ENCODE measurements at regions not wholly inside any gene's neighbourhood (a gene's known extent, or its start where the extent isn't known, plus 50 kb on each side); places are given as distances from the start of the nearest gene placed in this dataset.

DNA sequence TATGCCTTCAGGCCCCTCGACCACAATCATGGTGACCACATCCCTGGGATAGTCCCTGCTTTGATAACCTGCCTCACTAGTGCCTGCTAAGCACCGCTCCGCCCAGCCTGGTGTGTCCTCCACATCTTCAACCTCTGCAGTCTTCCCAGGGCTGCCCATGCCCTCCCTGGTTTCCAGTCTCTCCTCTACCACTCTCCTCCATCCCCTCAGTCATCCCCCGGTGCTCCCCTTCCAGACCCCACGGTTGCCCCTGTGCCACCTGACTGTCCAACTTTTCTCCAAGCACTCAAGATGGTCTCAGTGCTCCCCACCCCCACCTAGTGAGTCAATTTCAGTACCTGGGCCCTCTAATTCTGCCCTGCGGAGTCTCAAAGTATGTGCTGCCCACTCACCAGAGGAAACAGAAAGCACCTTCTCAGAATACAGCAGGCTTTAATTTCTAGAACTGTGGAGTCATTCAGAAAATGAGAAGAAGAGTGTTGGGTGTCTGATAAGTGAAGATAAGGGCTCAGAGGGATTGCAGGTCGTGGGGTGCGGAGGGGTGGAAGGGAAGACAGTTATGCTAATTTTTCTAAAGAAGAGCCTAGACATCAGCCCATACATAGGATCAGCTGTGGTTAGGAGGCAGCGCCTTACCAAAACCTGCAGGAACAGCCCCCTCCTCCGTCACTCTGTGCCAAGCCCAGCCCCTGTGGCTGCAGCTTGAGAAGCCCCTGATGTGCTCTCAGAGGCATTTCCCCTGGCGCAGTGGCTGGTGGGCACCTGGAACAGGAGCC is 53.6 kb upstream of the CAB39 start:
- H3K9me3 Mint-ChIP-seq = no peaks in the 10 kb centered on the region
- H3K4me1 Mint-ChIP-seq = peaks cover 42% of the 10 kb centered on the region
- no peak overlapping the region for H3K4me3 Mint-ChIP-seq
- TF ChIP-seq, protein P1, sequence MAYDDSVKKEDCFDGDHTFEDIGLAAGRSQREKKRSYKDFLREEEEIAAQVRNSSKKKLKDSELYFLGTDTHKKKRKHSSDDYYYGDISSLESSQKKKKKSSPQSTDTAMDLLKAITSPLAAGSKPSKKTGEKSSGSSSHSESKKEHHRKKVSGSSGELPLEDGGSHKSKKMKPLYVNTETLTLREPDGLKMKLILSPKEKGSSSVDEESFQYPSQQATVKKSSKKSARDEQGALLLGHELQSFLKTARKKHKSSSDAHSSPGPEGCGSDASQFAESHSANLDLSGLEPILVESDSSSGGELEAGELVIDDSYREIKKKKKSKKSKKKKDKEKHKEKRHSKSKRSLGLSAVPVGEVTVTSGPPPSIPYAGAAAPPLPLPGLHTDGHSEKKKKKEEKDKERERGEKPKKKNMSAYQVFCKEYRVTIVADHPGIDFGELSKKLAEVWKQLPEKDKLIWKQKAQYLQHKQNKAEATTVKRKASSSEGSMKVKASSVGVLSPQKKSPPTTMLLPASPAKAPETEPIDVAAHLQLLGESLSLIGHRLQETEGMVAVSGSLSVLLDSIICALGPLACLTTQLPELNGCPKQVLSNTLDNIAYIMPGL (CRISPR knock-in tag; IDR thresholded peaks at IDR 0.05) = no peak
- TF ChIP-seq ZNF423 (CRISPR knock-in tag; IDR thresholded peaks at IDR 0.05) (no peak), ESRRA (CRISPR knock-in tag; IDR thresholded peaks at IDR 0.05; ENCODE audit: borderline replicate concordance) (no peak), ZBTB21 (CRISPR knock-in tag; IDR thresholded peaks at IDR 0.05; ENCODE audit: borderline replicate concordance) (no peak), CREM (CRISPR knock-in tag; IDR thresholded peaks at IDR 0.05) (no peak)
- TF ChIP-seq, protein P2, sequence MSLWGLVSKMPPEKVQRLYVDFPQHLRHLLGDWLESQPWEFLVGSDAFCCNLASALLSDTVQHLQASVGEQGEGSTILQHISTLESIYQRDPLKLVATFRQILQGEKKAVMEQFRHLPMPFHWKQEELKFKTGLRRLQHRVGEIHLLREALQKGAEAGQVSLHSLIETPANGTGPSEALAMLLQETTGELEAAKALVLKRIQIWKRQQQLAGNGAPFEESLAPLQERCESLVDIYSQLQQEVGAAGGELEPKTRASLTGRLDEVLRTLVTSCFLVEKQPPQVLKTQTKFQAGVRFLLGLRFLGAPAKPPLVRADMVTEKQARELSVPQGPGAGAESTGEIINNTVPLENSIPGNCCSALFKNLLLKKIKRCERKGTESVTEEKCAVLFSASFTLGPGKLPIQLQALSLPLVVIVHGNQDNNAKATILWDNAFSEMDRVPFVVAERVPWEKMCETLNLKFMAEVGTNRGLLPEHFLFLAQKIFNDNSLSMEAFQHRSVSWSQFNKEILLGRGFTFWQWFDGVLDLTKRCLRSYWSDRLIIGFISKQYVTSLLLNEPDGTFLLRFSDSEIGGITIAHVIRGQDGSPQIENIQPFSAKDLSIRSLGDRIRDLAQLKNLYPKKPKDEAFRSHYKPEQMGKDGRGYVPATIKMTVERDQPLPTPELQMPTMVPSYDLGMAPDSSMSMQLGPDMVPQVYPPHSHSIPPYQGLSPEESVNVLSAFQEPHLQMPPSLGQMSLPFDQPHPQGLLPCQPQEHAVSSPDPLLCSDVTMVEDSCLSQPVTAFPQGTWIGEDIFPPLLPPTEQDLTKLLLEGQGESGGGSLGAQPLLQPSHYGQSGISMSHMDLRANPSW (CRISPR knock-in tag; conservative IDR thresholded peaks at IDR 0.05; ENCODE audit: low read depth) = no peak
- TF ChIP-seq, protein P3, sequence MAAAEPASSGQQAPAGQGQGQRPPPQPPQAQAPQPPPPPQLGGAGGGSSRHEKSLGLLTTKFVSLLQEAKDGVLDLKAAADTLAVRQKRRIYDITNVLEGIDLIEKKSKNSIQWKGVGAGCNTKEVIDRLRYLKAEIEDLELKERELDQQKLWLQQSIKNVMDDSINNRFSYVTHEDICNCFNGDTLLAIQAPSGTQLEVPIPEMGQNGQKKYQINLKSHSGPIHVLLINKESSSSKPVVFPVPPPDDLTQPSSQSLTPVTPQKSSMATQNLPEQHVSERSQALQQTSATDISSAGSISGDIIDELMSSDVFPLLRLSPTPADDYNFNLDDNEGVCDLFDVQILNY (CRISPR knock-in tag; IDR thresholded peaks at IDR 0.05) = no peak
- TF ChIP-seq, protein P4, sequence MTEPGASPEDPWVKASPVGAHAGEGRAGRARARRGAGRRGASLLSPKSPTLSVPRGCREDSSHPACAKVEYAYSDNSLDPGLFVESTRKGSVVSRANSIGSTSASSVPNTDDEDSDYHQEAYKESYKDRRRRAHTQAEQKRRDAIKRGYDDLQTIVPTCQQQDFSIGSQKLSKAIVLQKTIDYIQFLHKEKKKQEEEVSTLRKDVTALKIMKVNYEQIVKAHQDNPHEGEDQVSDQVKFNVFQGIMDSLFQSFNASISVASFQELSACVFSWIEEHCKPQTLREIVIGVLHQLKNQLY (CRISPR knock-in tag; IDR thresholded peaks at IDR 0.05) = no peak
- H3K27ac Mint-ChIP-seq = no peak overlapping the region
- DNase-seq (ENCODE audit: low spot score) = no peak
- H3K36me3 Mint-ChIP-seq = no peaks in the 10 kb centered on the region
- ChIA-PET CTCF (no interaction called here), POLR2A (no interaction called here)
- no peaks in the 10 kb centered on the region; the same call in 1 of the 2 replicates for H3K27me3 Mint-ChIP-seq (ENCODE audit: low read depth)
- ATAC-seq = no peak

DNA sequence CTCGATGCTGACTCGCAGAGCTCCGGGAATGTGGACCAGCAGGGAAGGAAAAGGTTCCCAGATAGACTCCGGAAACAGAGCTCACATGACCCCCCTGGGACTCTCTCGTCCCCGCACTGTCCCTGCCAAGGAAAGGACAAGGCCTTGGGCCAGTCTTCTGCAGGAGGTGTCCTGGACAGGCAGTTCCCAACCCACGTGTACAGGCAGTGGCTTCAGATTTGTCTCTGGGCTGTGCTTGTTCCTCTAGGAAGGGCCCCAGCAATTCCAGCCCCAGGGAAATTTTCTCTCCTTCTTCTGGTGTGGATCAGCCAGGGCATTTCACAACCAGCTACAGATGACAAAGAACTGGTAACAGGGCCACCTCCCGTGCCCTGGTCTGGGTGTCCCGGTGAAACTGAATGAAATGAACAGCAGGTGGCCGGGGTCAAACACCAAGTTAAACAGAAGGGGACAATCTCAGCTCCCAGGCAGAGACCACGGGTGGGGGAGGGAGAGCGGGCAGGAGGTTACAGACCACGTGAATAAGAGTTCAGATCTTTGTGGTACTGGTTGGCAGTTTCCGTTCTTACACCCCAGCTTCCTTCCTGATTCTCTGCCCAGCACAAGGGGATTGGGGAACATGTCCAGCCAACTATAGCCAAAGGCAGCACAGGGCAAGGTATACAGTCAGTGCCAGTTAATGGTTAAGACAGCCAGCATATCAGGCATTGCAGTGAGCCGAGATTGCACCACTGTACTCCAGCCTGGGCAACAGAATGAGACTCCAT is 52.2 kb upstream of the CAB39 start:
- no peaks in the 10 kb centered on the region for H3K36me3 Mint-ChIP-seq
- no peak overlapping the region for H3K27ac Mint-ChIP-seq
- no peaks in the 10 kb centered on the region for H3K9me3 Mint-ChIP-seq
- peaks cover 38% of the 10 kb centered on the region for H3K4me1 Mint-ChIP-seq
- DNase-seq (ENCODE audit: low spot score) (no peak), ATAC-seq (no peak)
- H3K27me3 Mint-ChIP-seq (ENCODE audit: low read depth) = peaks cover 2% of the 10 kb centered on the region; the same call in 1 of the 2 replicates
- no peak for TF ChIP-seq ZNF396 (CRISPR knock-in tag; IDR thresholded peaks at IDR 0.05; ENCODE audit: borderline replicate concordance)
- TF ChIP-seq ZNF423 (CRISPR knock-in tag; IDR thresholded peaks at IDR 0.05) = peak; percentile 71
- CTCF ChIA-PET = interaction anchor here (0.9 to 1.4 kb wide), 2 partner anchors 14 to 164 kb away, joined by 3 to 4 read pairs; no protein-coding TSS in a partner anchor
- no peak overlapping the region for H3K4me3 Mint-ChIP-seq
- POLR2A ChIA-PET = no interaction called here

DNA sequence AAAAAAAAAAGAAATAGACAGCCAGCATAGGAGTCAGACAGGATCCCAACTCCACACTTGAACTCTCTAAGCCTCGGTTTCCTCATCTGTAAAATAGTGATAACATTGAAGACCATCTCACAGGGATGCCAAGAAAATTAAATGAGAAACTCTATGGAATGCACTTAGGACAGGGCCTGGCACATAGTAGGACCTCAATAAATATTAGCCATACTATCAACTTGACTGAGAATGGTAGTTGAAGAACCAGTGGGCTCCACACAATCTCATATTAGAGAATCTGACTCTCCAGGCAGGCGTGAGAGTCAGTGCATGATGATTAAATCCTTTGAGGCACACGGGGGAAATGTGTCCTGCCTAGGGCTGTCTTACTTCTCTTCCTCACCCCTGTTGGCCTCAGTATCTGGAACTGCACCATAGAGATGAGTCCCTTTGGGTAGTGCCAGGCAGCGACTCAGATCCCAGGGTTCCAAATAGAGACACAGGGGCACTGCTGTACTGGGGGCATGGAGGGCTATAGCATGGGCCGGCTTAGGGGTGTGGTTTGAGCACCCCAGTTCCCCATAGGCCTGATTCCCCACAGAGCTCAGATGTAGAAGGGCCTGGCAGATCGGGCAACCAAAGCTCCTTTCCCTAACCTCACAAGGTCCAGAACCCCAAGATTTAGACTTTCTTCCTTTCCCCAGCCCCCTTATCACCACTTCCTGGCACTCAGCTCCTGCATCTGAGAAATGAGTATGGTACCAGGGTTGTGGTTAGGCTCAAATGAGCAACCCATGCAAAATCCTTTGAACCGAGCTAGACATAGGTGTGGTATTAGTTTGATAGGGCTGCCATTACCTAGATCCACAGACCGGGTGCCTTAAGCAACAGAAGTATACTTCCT is 51.3 kb upstream of the CAB39 start:
- no peaks in the 10 kb centered on the region for H3K36me3 Mint-ChIP-seq
- no peak overlapping the region for H3K4me3 Mint-ChIP-seq
- no peaks in the 10 kb centered on the region for H3K9me3 Mint-ChIP-seq
- TF ChIP-seq ZNF263 (CRISPR knock-in tag; IDR thresholded peaks at IDR 0.05; ENCODE audit: low read depth) (no peak), TEAD4 (CRISPR knock-in tag; IDR thresholded peaks at IDR 0.05) (no peak)
- TF ChIP-seq, protein P5, sequence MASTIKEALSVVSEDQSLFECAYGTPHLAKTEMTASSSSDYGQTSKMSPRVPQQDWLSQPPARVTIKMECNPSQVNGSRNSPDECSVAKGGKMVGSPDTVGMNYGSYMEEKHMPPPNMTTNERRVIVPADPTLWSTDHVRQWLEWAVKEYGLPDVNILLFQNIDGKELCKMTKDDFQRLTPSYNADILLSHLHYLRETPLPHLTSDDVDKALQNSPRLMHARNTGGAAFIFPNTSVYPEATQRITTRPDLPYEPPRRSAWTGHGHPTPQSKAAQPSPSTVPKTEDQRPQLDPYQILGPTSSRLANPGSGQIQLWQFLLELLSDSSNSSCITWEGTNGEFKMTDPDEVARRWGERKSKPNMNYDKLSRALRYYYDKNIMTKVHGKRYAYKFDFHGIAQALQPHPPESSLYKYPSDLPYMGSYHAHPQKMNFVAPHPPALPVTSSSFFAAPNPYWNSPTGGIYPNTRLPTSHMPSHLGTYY (CRISPR knock-in tag; IDR thresholded peaks at IDR 0.05) = no peak
- TF ChIP-seq, protein P4 (CRISPR knock-in tag; IDR thresholded peaks at IDR 0.05) = no peak
- H3K27ac Mint-ChIP-seq = no peak overlapping the region
- ATAC-seq (no peak), DNase-seq (ENCODE audit: low spot score) (no peak)
- ChIA-PET CTCF (interaction anchor here (0.9 to 1.4 kb wide), 3 partner anchors 15 to 163 kb away, joined by 3 to 4 read pairs (median 3); no protein-coding TSS in a partner anchor), POLR2A (no interaction called here)
- peaks cover 2% of the 10 kb centered on the region; the same call in 1 of the 2 replicates for H3K27me3 Mint-ChIP-seq (ENCODE audit: low read depth)
- peaks cover 31% of the 10 kb centered on the region for H3K4me1 Mint-ChIP-seq
